ENCODE measurements at regions not wholly inside any gene's neighbourhood (a gene's known extent, or its start where the extent isn't known, plus 50 kb on each side); places are given as distances from the start of the nearest gene placed in this dataset.

DNA sequence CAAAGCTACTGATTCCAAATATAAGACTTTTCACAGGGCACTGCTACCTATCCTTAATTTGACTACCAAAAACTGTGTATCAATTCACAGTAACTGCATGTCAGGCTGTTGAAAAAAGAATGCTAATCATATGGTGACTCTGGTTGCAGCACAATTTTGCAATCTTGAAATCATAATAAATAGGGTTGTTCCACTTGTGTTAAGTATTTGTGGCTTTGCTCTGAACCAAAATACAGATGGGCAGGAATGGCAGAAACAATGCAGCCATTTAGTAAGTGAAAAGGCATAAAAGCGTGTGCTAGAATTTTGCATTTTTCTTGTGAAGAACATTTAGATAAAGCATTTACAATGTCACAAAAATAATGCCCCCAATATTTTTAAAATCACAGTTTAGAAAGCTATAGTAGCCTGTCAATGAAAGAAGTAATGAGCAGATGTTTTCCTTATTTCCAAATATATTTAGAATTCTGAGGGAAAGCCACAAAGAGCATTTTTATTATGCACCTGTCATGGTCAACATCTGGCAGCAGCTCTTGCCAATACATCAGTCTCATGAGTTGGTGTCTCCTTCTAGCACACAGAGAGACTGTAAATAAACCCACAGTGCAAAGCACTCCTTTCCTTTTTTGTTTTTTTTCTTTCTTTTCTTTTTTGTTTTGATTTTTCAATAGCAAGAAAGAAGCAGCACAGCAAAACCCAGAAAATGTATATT lies 54.8 kb upstream of the PAM start:
- TF ChIP-seq CEBPB (IDR thresholded peaks at IDR 0.05; ENCODE audit: low read depth, low read length) = no peak
- TF ChIP-seq MAFK (IDR thresholded peaks at IDR 0.05; ENCODE audit: low read depth, low read length) = no peak
- no peak for TF ChIP-seq CHD1 (IDR thresholded peaks at IDR 0.05; ENCODE audit: low read depth, low read length)
- CTCF ChIA-PET = interaction anchor here (2.2 kb wide), 1 partner anchor 19 kb away, joined by 6 read pairs; no protein-coding TSS in a partner anchor
- no peak overlapping the region for H3K14ac ChIP-seq (replicated peaks; ENCODE audit: low read depth, low read length)
- no peaks in the 10 kb centered on the region for H3K4me1 ChIP-seq (ENCODE audit: control insufficient read depth, insufficient read depth, low read length)
- H3K4me3 ChIP-seq (ENCODE audit: insufficient read depth, low read depth, low read length) = no peak overlapping the region
- POLR2A ChIA-PET (ENCODE audit: unreplicated experiment) = no interaction called here
- WGBS, 2 experiments (ENCODE audit: extremely low coverage in 2 of 2, insufficient read length in 1 of 2) = no CpG with 5 or more reads among the region's 1 CpG
- ATAC-seq (ENCODE audit: low read depth) (no peak), DNase-seq (no peak)
- no peak overlapping the region for H2BK5ac ChIP-seq (ENCODE audit: low read depth, low read length, poor library complexity, severe bottlenecking)
- in situ Hi-C loops (cut with MboI; ENCODE audit: low sequenced_read_pairs) = no loop called here
- no peak overlapping the region for H4K91ac ChIP-seq (ENCODE audit: insufficient read depth, low read depth, low read length)
- no peak overlapping the region for H4K8ac ChIP-seq (ENCODE audit: low read depth in 2 of 2, low read length in 2 of 2)
- H2AK5ac ChIP-seq (ENCODE audit: low read depth, low read length) = no peak overlapping the region
- H3K23ac ChIP-seq (ENCODE audit: low read depth, low read length) = no peak overlapping the region
- H3K27ac ChIP-seq (ENCODE audit: insufficient read depth, low read length) = no peak overlapping the region
- no peak overlapping the region for H3K4me2 ChIP-seq (ENCODE audit: low read depth, low read length)
- BruUV-seq (replicated peaks) = no TSS peak
- H4K20me1 ChIP-seq (ENCODE audit: insufficient read depth, low read length) = no peaks in the 10 kb centered on the region
- H3K9me1 ChIP-seq (ENCODE audit: insufficient read depth, low read length) = no peaks in the 10 kb centered on the region
- H3K9me3 ChIP-seq (ENCODE audit: control insufficient read depth, insufficient read depth, low read length) = no peaks in the 10 kb centered on the region
- no peaks in the 10 kb centered on the region for H3K27me3 ChIP-seq (ENCODE audit: control insufficient read depth, insufficient read depth, low read length)
- no peaks in the 10 kb centered on the region for H3K79me1 ChIP-seq (ENCODE audit: low read depth in 1 of 2, low read length in 2 of 2)
- no peak overlapping the region for H3K9ac ChIP-seq (ENCODE audit: low read depth, low read length)
- no peak overlapping the region for H2BK20ac ChIP-seq (ENCODE audit: low read depth, low read length)
- intact Hi-C loops (cut with micrococcal nuclease) = no loop called here
- no peak overlapping the region for H2BK15ac ChIP-seq (ENCODE audit: low read depth, low read length)
- no peak overlapping the region for H2AK9ac ChIP-seq (replicated peaks; ENCODE audit: low read depth, low read length, poor library complexity)
- no peak overlapping the region for H2BK120ac ChIP-seq (ENCODE audit: low read depth, low read length)
- dilution Hi-C loops (cut with HindIII; ENCODE audit: low sequenced_read_pairs, unreplicated experiment) = no loop called here
- no peak overlapping the region for H4K5ac ChIP-seq (ENCODE audit: low read depth, low read length)
- no peak overlapping the region for H3K4ac ChIP-seq (ENCODE audit: low read depth, low read length)
- no peak overlapping the region for H3K56ac ChIP-seq (ENCODE audit: extremely low read depth, insufficient read depth, low read length)
- H3K18ac ChIP-seq (ENCODE audit: low read depth, low read length) = no peak overlapping the region
- no peaks in the 10 kb centered on the region for H3K36me3 ChIP-seq (ENCODE audit: control insufficient read depth, insufficient read depth, low read length)
- H2AFZ ChIP-seq (replicated peaks; ENCODE audit: low read length, poor library complexity) = no peak overlapping the region

All from IMR-90 (cell line).